Lung (tissue), 11 donors: ENCODE measurements at regions not wholly inside any gene's neighbourhood (a gene's known extent, or its start where the extent isn't known, plus 50 kb on each side); places are given as distances from the start of the nearest gene placed in this dataset.

Source experiments
- ATAC-seq: fragments of 200-7000 bp; cut with Tn5 transposase; one replicate; pipeline ENCODE4 v1.9.1; 2020; ENCODE audit warnings: moderate number of reproducible peaks; ENCODE audit not compliant: insufficient read depth, low FRiP score
- DNase-seq, 3 donors: peaks; one replicate each; pipeline ENCODE4 v3.0.0-alpha.2; 2013 to 2017
- H3K27ac ChIP-seq, 2 donors: one replicate each; pipeline ENCODE4 v1.5.1; 2013; ENCODE audit warnings: mild to moderate bottlenecking in 2 of 2, moderate library complexity in 2 of 2, control low read depth in 1 of 2, inconsistent platforms in 1 of 2, low read depth in 1 of 2, low read length in 1 of 2
- H3K27me3 ChIP-seq, 3 donors: one replicate each; pipeline ENCODE4 v1.5.1; 2013; ENCODE audit warnings: low read length in 2 of 3; ENCODE audit not compliant: control insufficient read depth in 3 of 3, insufficient read depth in 3 of 3
- H3K36me3 ChIP-seq, 4 donors: one replicate each; pipeline ENCODE4 v1.5.1; 2013; ENCODE audit warnings: low read length in 4 of 4, mild to moderate bottlenecking in 1 of 4, moderate library complexity in 1 of 4; ENCODE audit not compliant: control insufficient read depth in 4 of 4, insufficient read depth in 4 of 4
- H3K4me1 ChIP-seq, 5 donors: one replicate each; pipeline ENCODE4 v1.5.1; 2013; ENCODE audit warnings: low read length in 5 of 5, mild to moderate bottlenecking in 2 of 5, moderate library complexity in 1 of 5; ENCODE audit not compliant: control insufficient read depth in 5 of 5, insufficient read depth in 5 of 5
- H3K4me3 ChIP-seq: one replicate; pipeline ENCODE4 v1.5.1; 2013; ENCODE audit warnings: mild to moderate bottlenecking, control low read depth, moderate library complexity
- H3K9ac ChIP-seq, 2 donors: one replicate each; pipeline ENCODE4 v1.5.1; 2013; ENCODE audit warnings: low read length in 2 of 2, control low read depth in 1 of 2; ENCODE audit not compliant: insufficient read depth in 1 of 2
- H3K9me3 ChIP-seq, 4 donors: one replicate each; pipeline ENCODE4 v1.5.1; 2013; ENCODE audit warnings: low read length in 3 of 4, mild to moderate bottlenecking in 1 of 4, moderate library complexity in 1 of 4; ENCODE audit not compliant: control insufficient read depth in 4 of 4, insufficient read depth in 3 of 4
- WGBS, 2 donors: extraction: QIAGEN DNeasy Blood & Tissue Kit; methylation state at CpG; one replicate each; pipeline ENCODE4 v1.1.7; 2013; 5-methylcytosine and 5-hydroxymethylcytosine counted together
- TF ChIP-seq, protein P1 (sequence below): IDR thresholded peaks from 2 replicates; pipeline ENCODE4 v1.5.1; 2012; ENCODE audit warnings: mild to moderate bottlenecking; ENCODE audit errors: control extremely low read depth, extremely low read depth
- donor health status: control.
- donor health status: control.
- donor health status: Bipolar disorder and iron deficiency.
- donor health status: healthy.
- donor health status: DM: yes; HTN: yes; CAD: no.

DNA sequence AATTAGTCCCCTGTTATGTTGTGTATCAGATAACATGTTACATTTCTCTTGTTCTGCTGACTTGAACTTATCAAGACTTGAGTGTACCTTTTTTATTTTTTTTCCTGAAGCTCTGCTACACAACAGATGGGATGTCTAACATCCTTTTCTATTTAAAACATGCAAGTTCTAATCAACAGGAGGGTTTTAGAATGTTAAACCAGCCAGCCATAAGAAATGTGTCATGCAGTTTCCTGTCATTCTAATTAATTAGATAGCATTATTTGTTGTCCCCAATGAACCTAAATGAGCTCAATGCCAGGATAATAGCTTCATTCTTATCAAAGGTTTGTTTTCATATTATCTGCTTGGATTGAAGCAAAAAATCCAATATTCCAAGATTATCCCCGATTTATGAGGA lies 958.2 kb downstream of the PCDH7 start:
- H3K9ac ChIP-seq, result no peak overlapping the region
- ATAC-seq (no peak), DNase-seq (no peak)
- H3K4me3 ChIP-seq, result no peak overlapping the region
- WGBS, 2 donors, result 77 to 87% methylated on average over 1 of the region's 1 CpG
- H3K4me1 ChIP-seq, result no peaks in the 10 kb centered on the region
- H3K27ac ChIP-seq, result no peak overlapping the region
- TF ChIP-seq, protein P1, sequence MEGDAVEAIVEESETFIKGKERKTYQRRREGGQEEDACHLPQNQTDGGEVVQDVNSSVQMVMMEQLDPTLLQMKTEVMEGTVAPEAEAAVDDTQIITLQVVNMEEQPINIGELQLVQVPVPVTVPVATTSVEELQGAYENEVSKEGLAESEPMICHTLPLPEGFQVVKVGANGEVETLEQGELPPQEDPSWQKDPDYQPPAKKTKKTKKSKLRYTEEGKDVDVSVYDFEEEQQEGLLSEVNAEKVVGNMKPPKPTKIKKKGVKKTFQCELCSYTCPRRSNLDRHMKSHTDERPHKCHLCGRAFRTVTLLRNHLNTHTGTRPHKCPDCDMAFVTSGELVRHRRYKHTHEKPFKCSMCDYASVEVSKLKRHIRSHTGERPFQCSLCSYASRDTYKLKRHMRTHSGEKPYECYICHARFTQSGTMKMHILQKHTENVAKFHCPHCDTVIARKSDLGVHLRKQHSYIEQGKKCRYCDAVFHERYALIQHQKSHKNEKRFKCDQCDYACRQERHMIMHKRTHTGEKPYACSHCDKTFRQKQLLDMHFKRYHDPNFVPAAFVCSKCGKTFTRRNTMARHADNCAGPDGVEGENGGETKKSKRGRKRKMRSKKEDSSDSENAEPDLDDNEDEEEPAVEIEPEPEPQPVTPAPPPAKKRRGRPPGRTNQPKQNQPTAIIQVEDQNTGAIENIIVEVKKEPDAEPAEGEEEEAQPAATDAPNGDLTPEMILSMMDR, result no peak
- H3K9me3 ChIP-seq, result no peaks in the 10 kb centered on the region
- H3K36me3 ChIP-seq, result no peaks in the 10 kb centered on the region
- H3K27me3 ChIP-seq, result no peaks in the 10 kb centered on the region

DNA sequence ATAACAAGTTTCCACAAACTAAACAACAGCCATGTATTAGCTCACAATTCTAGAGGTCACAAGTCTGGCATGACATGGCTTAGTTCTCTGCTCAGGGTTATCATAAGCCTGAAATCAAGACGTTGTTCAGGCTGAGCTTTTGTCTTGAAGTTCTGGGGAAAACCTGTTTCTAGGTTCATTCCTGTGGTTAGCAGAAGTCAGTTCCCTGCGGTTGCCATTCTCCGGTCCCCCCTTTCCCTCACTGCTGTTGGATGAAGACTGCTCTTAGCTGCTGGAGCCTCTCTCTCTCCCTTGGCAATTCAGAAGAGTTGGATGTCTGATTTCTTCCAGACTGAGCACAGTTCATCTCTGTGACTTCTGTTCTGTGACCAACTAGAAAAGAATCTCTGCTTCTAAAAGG lies 962.6 kb downstream of the PCDH7 start:
- no peaks in the 10 kb centered on the region for H3K36me3 ChIP-seq

DNA sequence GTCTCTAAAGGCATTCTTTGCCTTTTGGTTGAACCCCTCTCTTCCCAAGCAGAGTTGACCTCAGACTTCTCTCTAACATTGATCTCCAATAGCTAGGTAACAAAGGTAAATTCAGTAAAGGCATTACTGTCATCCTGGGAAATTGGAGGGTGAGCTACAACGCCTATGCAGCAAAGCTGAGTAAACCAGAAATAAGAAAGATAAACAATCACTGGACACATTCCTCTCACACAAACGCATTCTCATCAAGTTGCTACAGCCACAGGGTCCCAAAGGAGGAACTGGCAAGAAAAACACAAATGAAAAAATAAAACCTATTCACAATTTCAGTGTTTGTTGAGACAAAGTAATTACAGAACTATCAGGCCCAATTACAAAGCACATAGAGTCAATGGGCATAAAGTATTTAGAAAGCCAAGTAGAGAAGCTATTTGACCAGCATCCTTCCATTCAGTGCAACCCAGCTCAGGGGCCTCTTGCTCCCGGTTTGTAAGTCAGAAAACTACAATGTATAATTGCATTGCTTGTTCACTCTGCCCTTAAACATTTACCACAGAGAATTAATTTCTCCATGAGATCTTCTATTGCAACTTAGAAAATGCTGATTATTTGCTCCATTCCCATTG lies 967.7 kb downstream of the PCDH7 start:
- TF ChIP-seq, protein P1, result no peak
- H3K36me3 ChIP-seq, result no peaks in the 10 kb centered on the region
- H3K4me1 ChIP-seq, result peaks cover 0 to 15% (median 6%) of the 10 kb centered on the region in 5 donors
- no peak for DNase-seq
- H3K9me3 ChIP-seq, result no peaks in the 10 kb centered on the region
- WGBS, 2 donors, result 57 to 69% methylated on average over 3 of the region's 3 CpGs
- no peak overlapping the region for H3K9ac ChIP-seq
- ATAC-seq, result no peak
- H3K27me3 ChIP-seq, result no peaks in the 10 kb centered on the region
- no peak overlapping the region for H3K27ac ChIP-seq
- H3K4me3 ChIP-seq, result no peak overlapping the region

More for the DNA sequence above, 962.6 kb downstream of the PCDH7 start:
- Histone ChIP-seq H3K4me1 (peaks cover 0 to 6% (median 3%) of the 10 kb centered on the region in 5 donors), H3K27ac (no peak overlapping the region), H3K9ac (no peak overlapping the region), H3K27me3 (no peaks in the 10 kb centered on the region), H3K9me3 (no peaks in the 10 kb centered on the region), H3K4me3 (no peak overlapping the region)
- TF ChIP-seq, protein P1, result no peak
- DNase-seq (peak in 1 of 3 donors; percentile 9), ATAC-seq (no peak)
- 69 to 70% methylated on average over 3 of the region's 3 CpGs for WGBS, 2 donors
